HAP-1 (cell line): ENCODE measurements at regions not wholly inside any gene's neighbourhood (a gene's known extent, or its start where the extent isn't known, plus 50 kb on each side); places are given as distances from the start of the nearest gene placed in this dataset.

Experiments used
- DNase-seq, 2 experiments: peaks; one replicate each; pipeline ENCODE4 v3.0.0-alpha.2; 2016 to 2020; ENCODE audit warnings: low spot score in 2 of 2
- H3K27me3 ChIP-seq: fragments of 250-450 bp; sonication (Bioruptor Pico); 2 replicates; pipeline ENCODE4 v1.5.1; 2020; ENCODE audit warnings: low read depth, mild to moderate bottlenecking, moderate library complexity
- H3K36me3 ChIP-seq: fragments of 250-450 bp; sonication (Bioruptor Pico); replicated peaks from 2 replicates; pipeline ENCODE4 v1.5.1; 2020; ENCODE audit warnings: mild to moderate bottlenecking
- H3K4me1 ChIP-seq: fragments of 250-450 bp; sonication (Bioruptor Pico); 2 replicates; pipeline ENCODE4 v1.5.1; 2020; ENCODE audit warnings: mild to moderate bottlenecking
- H3K4me3 ChIP-seq: fragments of 250-450 bp; sonication (Bioruptor Pico); 2 replicates; pipeline ENCODE4 v1.5.1; 2020; ENCODE audit warnings: mild to moderate bottlenecking, moderate library complexity
- H3K9me3 ChIP-seq: fragments of 250-450 bp; sonication (Bioruptor Pico); 2 replicates; pipeline ENCODE4 v1.5.1; 2020; ENCODE audit warnings: mild to moderate bottlenecking, moderate library complexity
- in situ Hi-C: fragments of 300-500 bp; cut with MboI; formaldehyde crosslinking; loops from 3 replicates; pipeline ENCODE4 v1.14.3; 2020; ENCODE audit warnings: low sequenced_read_pairs, inconsistent platforms, mixed read lengths

- no peaks in the 10 kb centered on the region for H3K27me3 ChIP-seq
- H3K4me1 ChIP-seq: no peaks in the 10 kb centered on the region
- no peaks in the 10 kb centered on the region for H3K9me3 ChIP-seq
- no peak for DNase-seq
- H3K36me3 ChIP-seq: no peaks in the 10 kb centered on the region
- in situ Hi-C loops: no loop called here
- H3K4me3 ChIP-seq: no peak overlapping the region
These were observed 616.9 kb downstream of the AJAP1 start for GRCh38 chr1:5271264-5271663.

DNA sequence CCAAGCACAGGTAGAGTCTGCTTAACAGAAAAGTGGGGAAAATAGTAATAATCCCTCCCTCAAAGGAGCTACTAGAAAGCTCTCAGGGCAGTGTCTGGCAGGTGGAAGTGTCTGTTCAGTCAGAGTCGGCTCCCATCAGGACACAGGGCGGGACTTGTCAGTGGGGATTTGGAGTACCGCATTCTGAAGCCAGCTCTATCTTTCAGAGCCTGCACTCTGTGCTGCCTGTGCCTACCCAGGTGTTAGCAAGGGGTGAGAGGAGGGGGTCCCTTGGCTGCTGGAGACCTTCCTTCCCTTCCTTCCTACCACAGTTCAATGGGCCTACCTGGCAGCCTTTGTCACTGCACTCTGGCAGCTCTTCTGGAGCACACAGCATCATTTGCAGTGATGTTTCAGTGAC lies 615.5 kb downstream of the AJAP1 start:
- Histone ChIP-seq H3K36me3 (no peaks in the 10 kb centered on the region), H3K9me3 (no peaks in the 10 kb centered on the region), H3K4me1 (no peaks in the 10 kb centered on the region), H3K27me3 (no peaks in the 10 kb centered on the region), H3K4me3 (no peak overlapping the region)
- in situ Hi-C loops: no loop called here
- no peak for DNase-seq

- in situ Hi-C loops: no loop called here
- peak; percentile 8 to 26 for DNase-seq
- H3K4me3 ChIP-seq: no peak overlapping the region
These were observed 613.3 kb downstream of the AJAP1 start for GRCh38 chr1:5267603-5268235.

GRCh38 chr1:5265438-5266075 lies 611.1 kb downstream of the AJAP1 start:
- Histone ChIP-seq H3K36me3 (no peaks in the 10 kb centered on the region), H3K9me3 (no peaks in the 10 kb centered on the region), H3K4me3 (no peak overlapping the region), H3K27me3 (no peaks in the 10 kb centered on the region), H3K4me1 (no peaks in the 10 kb centered on the region)
- in situ Hi-C loops: no loop called here
- DNase-seq: no peak

More at GRCh38 chr1:5267603-5268235, 613.3 kb downstream of the AJAP1 start:
- H3K27me3 ChIP-seq: no peaks in the 10 kb centered on the region
- no peaks in the 10 kb centered on the region for H3K36me3 ChIP-seq
- H3K9me3 ChIP-seq: no peaks in the 10 kb centered on the region
- H3K4me1 ChIP-seq: no peaks in the 10 kb centered on the region

DNA sequence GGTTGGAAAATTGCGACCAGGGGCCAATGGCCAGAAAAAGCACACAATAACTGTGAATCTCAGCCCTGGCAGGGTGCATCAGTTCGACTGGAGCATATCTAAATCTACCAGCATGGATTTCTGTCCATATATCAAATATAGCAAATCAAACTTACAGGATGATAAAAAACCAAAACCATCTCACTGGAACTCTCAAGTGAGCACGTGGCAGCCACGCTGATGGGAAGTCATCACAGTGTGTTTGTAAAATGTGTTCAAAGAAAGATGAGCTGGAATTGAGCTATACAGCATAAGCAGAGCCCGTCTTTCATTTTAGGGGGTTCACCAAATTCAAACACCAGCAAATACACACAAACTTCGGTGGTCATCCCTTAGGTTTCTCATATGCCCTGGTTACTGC lies 610.1 kb downstream of the AJAP1 start:
- DNase-seq: no peak
- no peak overlapping the region for H3K4me3 ChIP-seq
- H3K4me1 ChIP-seq: no peaks in the 10 kb centered on the region
- in situ Hi-C loops: no loop called here
- no peaks in the 10 kb centered on the region for H3K27me3 ChIP-seq
- H3K36me3 ChIP-seq: no peaks in the 10 kb centered on the region
- H3K9me3 ChIP-seq: no peaks in the 10 kb centered on the region

GRCh38 chr1:5256793-5257192 lies 602.4 kb downstream of the AJAP1 start:
- Histone ChIP-seq H3K4me3 (no peak overlapping the region), H3K4me1 (no peaks in the 10 kb centered on the region), H3K36me3 (no peaks in the 10 kb centered on the region), H3K9me3 (0 out of 2 replicates have a peak, but pooled peaks cover 2% of the 10 kb centered on the region), H3K27me3 (no peaks in the 10 kb centered on the region)
- no peak for DNase-seq
- in situ Hi-C loops: no loop called here

GRCh38 chr1:5254975-5255374 lies 600.6 kb downstream of the AJAP1 start:
- Histone ChIP-seq H3K9me3 (0 out of 2 replicates have a peak, but pooled peaks cover 2% of the 10 kb centered on the region), H3K4me3 (no peak overlapping the region), H3K27me3 (no peaks in the 10 kb centered on the region), H3K4me1 (no peaks in the 10 kb centered on the region), H3K36me3 (no peaks in the 10 kb centered on the region)
- DNase-seq: no peak
- in situ Hi-C loops: no loop called here

GRCh38 chr1:5254131-5254725 lies 599.8 kb downstream of the AJAP1 start:
- Histone ChIP-seq H3K9me3 (0 out of 2 replicates have a peak, but pooled peaks cover 2% of the 10 kb centered on the region), H3K36me3 (no peaks in the 10 kb centered on the region), H3K4me3 (no peak overlapping the region), H3K27me3 (no peaks in the 10 kb centered on the region), H3K4me1 (no peaks in the 10 kb centered on the region)
- DNase-seq: no peak
- in situ Hi-C loops: no loop called here

DNA sequence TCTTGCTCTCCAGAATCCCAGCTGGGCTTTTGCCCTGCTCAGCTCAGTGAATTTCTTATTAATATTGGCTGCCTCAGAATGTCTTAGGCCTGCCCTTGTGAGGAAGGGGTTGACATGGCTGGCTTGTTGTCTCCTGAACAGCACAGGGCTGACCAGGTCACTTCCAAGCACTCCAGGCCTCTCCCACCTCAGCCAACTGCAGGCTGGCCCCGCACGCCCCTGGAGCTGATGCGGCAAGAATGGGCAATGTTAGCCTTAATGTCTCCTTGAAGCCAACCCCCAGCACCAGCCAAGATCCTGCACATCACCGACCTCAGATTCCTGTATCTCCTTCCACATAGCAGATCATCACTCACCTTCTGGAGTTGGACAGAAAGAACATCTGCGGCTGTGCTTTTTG lies 598.6 kb downstream of the AJAP1 start:
- in situ Hi-C loops: no loop called here
- no peaks in the 10 kb centered on the region for H3K36me3 ChIP-seq
- DNase-seq: no peak

DNA sequence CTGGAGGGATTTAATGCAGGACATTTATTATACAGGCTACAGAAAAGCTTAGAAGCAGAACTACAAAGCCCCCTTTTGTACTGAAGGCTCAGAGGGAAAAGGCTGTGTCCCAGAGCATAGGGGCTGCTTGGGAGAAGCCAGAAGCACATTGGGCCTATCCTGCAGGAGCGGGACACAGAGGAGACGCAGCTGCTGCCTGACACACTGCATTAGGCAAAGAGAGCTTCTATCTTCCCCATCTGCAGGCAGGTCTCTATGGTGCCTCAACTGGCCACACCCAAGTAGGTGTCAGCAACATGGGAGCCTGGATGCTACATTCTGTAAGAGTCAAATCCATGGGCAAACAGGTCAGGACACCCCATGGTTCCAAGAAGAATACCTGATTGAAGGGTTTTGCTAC lies 595.9 kb downstream of the AJAP1 start:
- Histone ChIP-seq H3K4me3 (no peak overlapping the region), H3K9me3 (no peaks in the 10 kb centered on the region), H3K4me1 (no peaks in the 10 kb centered on the region), H3K36me3 (no peaks in the 10 kb centered on the region), H3K27me3 (no peaks in the 10 kb centered on the region)
- in situ Hi-C loops: no loop called here
- DNase-seq: no peak

More for the DNA sequence above, 598.6 kb downstream of the AJAP1 start:
- Histone ChIP-seq H3K4me3 (no peak overlapping the region), H3K27me3 (no peaks in the 10 kb centered on the region), H3K4me1 (no peaks in the 10 kb centered on the region), H3K9me3 (no peaks in the 10 kb centered on the region)

GRCh38 chr1:5245348-5245747 lies 590.9 kb downstream of the AJAP1 start:
- in situ Hi-C loops: no loop called here
- no peaks in the 10 kb centered on the region for H3K9me3 ChIP-seq
- no peak for DNase-seq

GRCh38 chr1:5244631-5245285 lies 590.3 kb downstream of the AJAP1 start:
- Histone ChIP-seq H3K27me3 (no peaks in the 10 kb centered on the region), H3K4me3 (no peak overlapping the region), H3K36me3 (no peaks in the 10 kb centered on the region), H3K4me1 (no peaks in the 10 kb centered on the region), H3K9me3 (no peaks in the 10 kb centered on the region)
- in situ Hi-C loops: no loop called here
- no peak for DNase-seq

More at GRCh38 chr1:5245348-5245747, 590.9 kb downstream of the AJAP1 start:
- no peak overlapping the region for H3K4me3 ChIP-seq
- H3K4me1 ChIP-seq: no peaks in the 10 kb centered on the region
- H3K27me3 ChIP-seq: no peaks in the 10 kb centered on the region
- H3K36me3 ChIP-seq: no peaks in the 10 kb centered on the region

DNA sequence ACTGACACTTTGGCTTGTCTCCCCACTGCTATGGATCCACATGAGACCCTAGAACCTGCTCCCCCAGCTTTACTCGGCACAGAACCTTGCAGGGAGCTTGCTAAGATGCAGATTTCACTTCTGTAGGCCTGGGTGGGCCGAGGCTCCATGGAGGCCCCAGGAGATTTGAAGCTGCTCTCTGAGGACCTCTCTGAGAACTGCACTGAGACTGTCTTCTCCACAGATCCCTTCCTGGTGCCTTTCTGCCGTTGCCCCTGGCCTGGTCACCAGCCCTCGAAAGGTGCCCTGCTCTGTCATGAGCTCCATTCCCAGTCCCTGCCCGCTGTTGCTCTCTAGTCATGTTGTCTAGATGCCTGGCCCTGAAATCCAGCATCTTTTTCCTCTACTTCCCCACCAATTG lies 588.4 kb downstream of the AJAP1 start:
- DNase-seq: no peak
- in situ Hi-C loops: no loop called here
- no peaks in the 10 kb centered on the region for H3K27me3 ChIP-seq
- H3K36me3 ChIP-seq: no peaks in the 10 kb centered on the region
- H3K9me3 ChIP-seq: no peaks in the 10 kb centered on the region
- H3K4me3 ChIP-seq: no peak overlapping the region
- no peaks in the 10 kb centered on the region for H3K4me1 ChIP-seq

GRCh38 chr1:5239911-5240310 lies 585.5 kb downstream of the AJAP1 start:
- DNase-seq: no peak
- H3K9me3 ChIP-seq: no peaks in the 10 kb centered on the region
- H3K4me3 ChIP-seq: no peak overlapping the region
- in situ Hi-C loops: no loop called here
- H3K36me3 ChIP-seq: no peaks in the 10 kb centered on the region
- H3K4me1 ChIP-seq: no peaks in the 10 kb centered on the region
- H3K27me3 ChIP-seq: no peaks in the 10 kb centered on the region
